ENCODE measurements at regions not wholly inside any gene's neighbourhood (a gene's known extent, or its start where the extent isn't known, plus 50 kb on each side); places are given as distances from the start of the nearest gene placed in this dataset.
"Not testable (repeated sequence)": the region's sequence is repeated elsewhere in the genome, so short reads cannot be mapped to it uniquely, and the experiment has no call there.

- no peak for DNase-seq
These were observed 50.4 kb upstream of the SOD1 start for GRCh38 chr21:31609081-31609480.

GRCh38 chr21:31607791-31608190, 51.7 kb upstream of the SOD1 start:
- DNase-seq, result no peak

GRCh38 chr21:31606081-31606874, 53.2 kb upstream of the SOD1 start:
- no peak for DNase-seq

- DNase-seq, result peak; percentile 54
These were observed 54.8 kb upstream of the SOD1 start for GRCh38 chr21:31604591-31605190.

- DNase-seq, result no peak
These were observed 59.9 kb upstream of the SOD1 start for GRCh38 chr21:31599563-31599962.

- no peak for DNase-seq
These were observed 60.5 kb upstream of the SOD1 start for GRCh38 chr21:31599013-31599412.

- no peak for DNase-seq
These were observed 61.8 kb upstream of the SOD1 start for GRCh38 chr21:31597683-31598082.

- no peak for DNase-seq
These were observed 63.4 kb upstream of the SOD1 start for GRCh38 chr21:31596055-31596454.

- DNase-seq, result no peak
These were observed 64.8 kb upstream of the SOD1 start for GRCh38 chr21:31594726-31595125.

GRCh38 chr21:31594279-31594678, 65.2 kb upstream of the SOD1 start:
- DNase-seq, result no peak

- no peak for DNase-seq
These were observed 66.4 kb upstream of the SOD1 start for GRCh38 chr21:31592963-31593560.

GRCh38 chr21:31592516-31592915, 67.0 kb upstream of the SOD1 start:
- no peak for DNase-seq

GRCh38 chr21:31589820-31590219, 69.7 kb upstream of the SOD1 start:
- DNase-seq, result no peak

- no peak for DNase-seq
These were observed 73.4 kb upstream of the SOD1 start for GRCh38 chr21:31586118-31586517.

- not testable (repeated sequence) for DNase-seq
These were observed 75.6 kb upstream of the SOD1 start for GRCh38 chr21:31583937-31584336.

GRCh38 chr21:31583498-31583897, 76.0 kb upstream of the SOD1 start:
- no peak for DNase-seq

- peak; percentile 50 for DNase-seq
These were observed 78.6 kb upstream of the SOD1 start for GRCh38 chr21:31580866-31581276.

GRCh38 chr21:31577271-31577670, 82.2 kb upstream of the SOD1 start:
- no peak for DNase-seq

GRCh38 chr21:31576428-31576827, 83.1 kb upstream of the SOD1 start:
- no peak for DNase-seq

GRCh38 chr21:31573217-31573616, 86.3 kb upstream of the SOD1 start:
- DNase-seq, result no peak

GRCh38 chr21:31571879-31572278, 87.6 kb upstream of the SOD1 start:
- DNase-seq, result no peak

GRCh38 chr21:31570824-31571566, 88.5 kb upstream of the SOD1 start:
- DNase-seq, result no peak

- DNase-seq, result no peak
These were observed 92.9 kb upstream of the SOD1 start for GRCh38 chr21:31566611-31567010.

GRCh38 chr21:31566064-31566463, 93.4 kb upstream of the SOD1 start:
- peak; percentile 16 for DNase-seq

Measured in NCI-H526 treated with DMSO at 0.1 percent for 48 hours (cell line).